SK-N-SH treated with all-trans-retinoic acid at 6 μM for 48 hours (cell line): ENCODE measurements at regions not wholly inside any gene's neighbourhood (a gene's known extent, or its start where the extent isn't known, plus 50 kb on each side); places are given as distances from the start of the nearest gene placed in this dataset.

ENCODE experiments used
- ATAC-seq: fragments of 200-7000 bp; cut with Tn5 transposase; 3 replicates; pipeline ENCODE4 v1.9.1; 2020; ENCODE audit warnings: mild to moderate bottlenecking, moderate library complexity
- ARNTL ChIP-seq: fragments of 450-650 bp; formaldehyde crosslinking; IDR thresholded peaks from 2 replicates; pipeline ENCODE4 v1.5.0; 2020; ENCODE audit warnings: low read depth, mild to moderate bottlenecking, moderate library complexity, borderline replicate concordance
- BACH2 ChIP-seq: fragments of 250-450 bp; sonication (Bioruptor Pico); IDR thresholded peaks from 2 replicates; pipeline ENCODE4 v1.9.0; 2021; ENCODE audit warnings: mild to moderate bottlenecking, borderline replicate concordance
- CREB5 ChIP-seq: fragments of 250-450 bp; sonication (Bioruptor Pico); IDR thresholded peaks from 2 replicates; pipeline ENCODE4 v1.5.1; 2020; ENCODE audit warnings: low read depth, mild to moderate bottlenecking, moderate library complexity
- CSDC2 ChIP-seq: fragments of 250-450 bp; sonication (Bioruptor Pico); IDR thresholded peaks from 2 replicates; pipeline ENCODE4 v1.5.0; 2020; ENCODE audit warnings: mild to moderate bottlenecking, moderate library complexity
- ESRRG ChIP-seq: fragments of 250-450 bp; sonication (Bioruptor Pico); IDR thresholded peaks from 2 replicates; pipeline ENCODE4 v1.6.1; 2021; ENCODE audit warnings: mild to moderate bottlenecking
- GLIS3 ChIP-seq: fragments of 250-450 bp; sonication (Bioruptor Pico); IDR thresholded peaks from 2 replicates; pipeline ENCODE4 v1.5.0; 2020; ENCODE audit warnings: mild to moderate bottlenecking, moderate library complexity
- ISL1 ChIP-seq: fragments of 250-450 bp; sonication (Bioruptor Pico); IDR thresholded peaks from 2 replicates; pipeline ENCODE4 v2.1.2; 2022; ENCODE audit warnings: mild to moderate bottlenecking, moderate library complexity
- PATZ1 ChIP-seq: fragments of 250-450 bp; sonication (Bioruptor Pico); IDR thresholded peaks from 2 replicates; pipeline ENCODE4 v1.8.0; 2020; ENCODE audit warnings: mild to moderate bottlenecking, moderate library complexity, borderline replicate concordance
- PPARA ChIP-seq: fragments of 250-450 bp; sonication (Bioruptor Pico); IDR thresholded peaks from 2 replicates; pipeline ENCODE4 v1.5.0; 2020; ENCODE audit warnings: mild to moderate bottlenecking, borderline replicate concordance
- RARB ChIP-seq: fragments of 250-450 bp; sonication (Bioruptor Pico); IDR thresholded peaks from 2 replicates; pipeline ENCODE4 v1.8.0; 2021; ENCODE audit warnings: mild to moderate bottlenecking, moderate library complexity
- SNAI2 ChIP-seq: fragments of 250-450 bp; sonication (Bioruptor Pico); IDR thresholded peaks from 2 replicates; pipeline ENCODE4 v1.5.0; 2020; ENCODE audit warnings: mild to moderate bottlenecking, moderate library complexity
- TCF4 ChIP-seq: fragments of 250-450 bp; sonication (Bioruptor Pico); IDR thresholded peaks from 2 replicates; pipeline ENCODE4 v1.8.0; 2021; ENCODE audit warnings: mild to moderate bottlenecking, moderate library complexity, borderline replicate concordance
- TOX ChIP-seq: fragments of 250-450 bp; sonication (Bioruptor Pico); IDR thresholded peaks from 2 replicates; pipeline ENCODE4 v1.8.0; 2021; ENCODE audit warnings: mild to moderate bottlenecking, moderate library complexity, borderline replicate concordance
- TSHZ2 ChIP-seq: fragments of 250-450 bp; sonication (Bioruptor Pico); IDR thresholded peaks from 2 replicates; pipeline ENCODE4 v1.5.0; 2020; ENCODE audit warnings: mild to moderate bottlenecking, moderate library complexity
- ZC3H10 ChIP-seq: fragments of 250-450 bp; sonication (Bioruptor Pico); IDR thresholded peaks from 2 replicates; pipeline ENCODE4 v1.5.1; 2021; ENCODE audit warnings: mild to moderate bottlenecking, moderate library complexity
- ZFP3 ChIP-seq: fragments of 250-450 bp; sonication (Bioruptor Pico); IDR thresholded peaks from 2 replicates; pipeline ENCODE4 v1.5.0; 2020; ENCODE audit warnings: mild to moderate bottlenecking, moderate library complexity
- ZFP30 ChIP-seq: fragments of 450-650 bp; formaldehyde crosslinking; IDR thresholded peaks from 2 replicates; pipeline ENCODE4 v1.5.0; 2022; ENCODE audit warnings: mild to moderate bottlenecking, moderate library complexity
- ZNF8 ChIP-seq: fragments of 450-650 bp; formaldehyde crosslinking; IDR thresholded peaks from 2 replicates; pipeline ENCODE4 v1.5.0; 2020; ENCODE audit warnings: mild to moderate bottlenecking, moderate library complexity
- TF ChIP-seq, protein P1 (sequence below): fragments of 250-450 bp; sonication (Bioruptor Pico); IDR thresholded peaks from 2 replicates; pipeline ENCODE4 v1.8.0; 2021; ENCODE audit warnings: low read depth, mild to moderate bottlenecking, moderate library complexity, borderline replicate concordance
- TF ChIP-seq, protein P2 (sequence below): fragments of 250-450 bp; sonication (Bioruptor Pico); IDR thresholded peaks from 2 replicates; pipeline ENCODE4 v1.5.1; 2021; ENCODE audit warnings: mild to moderate bottlenecking, moderate library complexity

DNA sequence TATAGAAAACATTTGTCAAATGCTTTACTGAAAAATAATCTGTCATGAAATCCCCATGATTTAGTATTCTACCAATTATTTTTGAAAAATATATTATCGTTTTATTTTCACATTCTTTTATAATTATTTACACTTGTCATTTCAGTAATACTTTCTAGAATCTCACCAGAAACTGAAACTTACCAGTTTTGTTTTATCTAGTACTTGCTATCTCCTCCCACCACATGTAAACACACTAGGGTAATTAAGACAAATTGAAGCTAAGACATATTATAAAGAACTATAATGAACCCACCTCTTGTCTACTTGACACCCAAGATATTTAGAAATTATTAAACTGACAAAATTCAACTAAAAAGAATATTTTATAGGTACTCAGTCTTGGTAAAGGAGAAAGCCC, 51.5 kb upstream of the GRM3 start:
- ATAC-seq = no peak
- no peak for TF ChIP-seq PATZ1 (CRISPR knock-in tag)
- TF ChIP-seq GLIS3 = no peak
- TF ChIP-seq, protein P1, sequence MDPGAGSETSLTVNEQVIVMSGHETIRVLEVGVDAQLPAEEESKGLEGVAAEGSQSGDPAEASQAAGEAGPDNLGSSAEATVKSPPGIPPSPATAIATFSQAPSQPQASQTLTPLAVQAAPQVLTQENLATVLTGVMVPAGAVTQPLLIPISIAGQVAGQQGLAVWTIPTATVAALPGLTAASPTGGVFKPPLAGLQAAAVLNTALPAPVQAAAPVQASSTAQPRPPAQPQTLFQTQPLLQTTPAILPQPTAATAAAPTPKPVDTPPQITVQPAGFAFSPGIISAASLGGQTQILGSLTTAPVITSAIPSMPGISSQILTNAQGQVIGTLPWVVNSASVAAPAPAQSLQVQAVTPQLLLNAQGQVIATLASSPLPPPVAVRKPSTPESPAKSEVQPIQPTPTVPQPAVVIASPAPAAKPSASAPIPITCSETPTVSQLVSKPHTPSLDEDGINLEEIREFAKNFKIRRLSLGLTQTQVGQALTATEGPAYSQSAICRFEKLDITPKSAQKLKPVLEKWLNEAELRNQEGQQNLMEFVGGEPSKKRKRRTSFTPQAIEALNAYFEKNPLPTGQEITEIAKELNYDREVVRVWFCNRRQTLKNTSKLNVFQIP (CRISPR knock-in tag) = no peak
- TF ChIP-seq ZNF8 = no peak
- TF ChIP-seq PPARA (CRISPR knock-in tag) = no peak
- no peak for TF ChIP-seq ARNTL (CRISPR knock-in tag)
- TF ChIP-seq, protein P2, sequence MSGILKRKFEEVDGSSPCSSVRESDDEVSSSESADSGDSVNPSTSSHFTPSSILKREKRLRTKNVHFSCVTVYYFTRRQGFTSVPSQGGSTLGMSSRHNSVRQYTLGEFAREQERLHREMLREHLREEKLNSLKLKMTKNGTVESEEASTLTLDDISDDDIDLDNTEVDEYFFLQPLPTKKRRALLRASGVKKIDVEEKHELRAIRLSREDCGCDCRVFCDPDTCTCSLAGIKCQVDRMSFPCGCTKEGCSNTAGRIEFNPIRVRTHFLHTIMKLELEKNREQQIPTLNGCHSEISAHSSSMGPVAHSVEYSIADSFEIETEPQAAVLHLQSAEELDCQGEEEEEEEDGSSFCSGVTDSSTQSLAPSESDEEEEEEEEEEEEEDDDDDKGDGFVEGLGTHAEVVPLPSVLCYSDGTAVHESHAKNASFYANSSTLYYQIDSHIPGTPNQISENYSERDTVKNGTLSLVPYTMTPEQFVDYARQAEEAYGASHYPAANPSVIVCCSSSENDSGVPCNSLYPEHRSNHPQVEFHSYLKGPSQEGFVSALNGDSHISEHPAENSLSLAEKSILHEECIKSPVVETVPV (CRISPR knock-in tag) = no peak
- TF ChIP-seq CSDC2 (CRISPR knock-in tag) = no peak
- TF ChIP-seq ZFP3 (CRISPR knock-in tag) = no peak
- no peak for TF ChIP-seq ISL1 (CRISPR knock-in tag)
- TF ChIP-seq RARB (CRISPR knock-in tag) = no peak
- no peak for TF ChIP-seq TOX (CRISPR knock-in tag)
- no peak for TF ChIP-seq BACH2 (CRISPR knock-in tag)

- ATAC-seq = no peak
- TF ChIP-seq ZFP3 (CRISPR knock-in tag) = no peak
- no peak for TF ChIP-seq SNAI2 (CRISPR knock-in tag)
- TF ChIP-seq ZFP30 (CRISPR knock-in tag) = no peak
- no peak for TF ChIP-seq PPARA (CRISPR knock-in tag)
- no peak for TF ChIP-seq ZC3H10
- TF ChIP-seq, protein P1 (CRISPR knock-in tag) = no peak
- no peak for TF ChIP-seq ESRRG (CRISPR knock-in tag)
- no peak for TF ChIP-seq CREB5 (CRISPR knock-in tag)
- no peak for TF ChIP-seq ZNF8
- TF ChIP-seq TSHZ2 (CRISPR knock-in tag) = no peak
- TF ChIP-seq TCF4 = no peak
- no peak for TF ChIP-seq PATZ1 (CRISPR knock-in tag)
- TF ChIP-seq ARNTL (CRISPR knock-in tag) = no peak
- TF ChIP-seq RARB (CRISPR knock-in tag) = no peak
- no peak for TF ChIP-seq ISL1 (CRISPR knock-in tag)
Observed at GRCh38 chr7:86574006-86574405, 69.7 kb upstream of the GRM3 start.
